Ascending aorta (tissue), 2 donors: ENCODE measurements at regions not wholly inside any gene's neighbourhood (a gene's known extent, or its start where the extent isn't known, plus 50 kb on each side); places are given as distances from the start of the nearest gene placed in this dataset.
"Not testable (repeated sequence)": the region's sequence is repeated elsewhere in the genome, so short reads cannot be mapped to it uniquely, and the experiment has no call there.

Experiments
- DNase-seq, 2 donors: peaks; one replicate each; pipeline ENCODE4 v3.0.0-alpha.2; 2019; ENCODE audit warnings: low spot score in 2 of 2
- H3K27ac ChIP-seq, 2 donors: fragments of 200-600 bp; sonication (generic); one replicate each; pipeline ENCODE4 v1.5.1; 2016 to 2017; ENCODE audit warnings: mild to moderate bottlenecking in 1 of 2
- H3K27me3 ChIP-seq: fragments of 200-600 bp; sonication (generic); one replicate; pipeline ENCODE4 v1.5.1; 2017
- H3K36me3 ChIP-seq, 2 donors: fragments of 200-600 bp; sonication (generic); one replicate each; pipeline ENCODE4 v1.5.1; 2016
- H3K4me1 ChIP-seq, 2 donors: fragments of 200-600 bp; sonication (generic); one replicate each; pipeline ENCODE4 v1.5.1; 2016 to 2017; ENCODE audit warnings: mild to moderate bottlenecking in 1 of 2
- H3K4me3 ChIP-seq, 2 donors: fragments of 200-600 bp; sonication (generic); one replicate each; pipeline ENCODE4 v1.5.1; 2016 to 2017; ENCODE audit warnings: mild to moderate bottlenecking in 1 of 2
- H3K9me3 ChIP-seq, 2 donors: fragments of 200-600 bp; sonication (generic); one replicate each; pipeline ENCODE4 v1.5.1; 2016
- intact Hi-C: fragments of 100-400 bp; cut with DNase I; formaldehyde crosslinking; loops from one replicate; pipeline ENCODE4 v1.15.1; 2023
- TF ChIP-seq, protein P1 (sequence below), 3 experiments: fragments of 200-600 bp in 2 of 3; fragments of 450-650 bp in 1 of 3; sonication (generic) in 2 of 3; IDR thresholded peaks; one replicate each; pipeline ENCODE4 v1.5.1; 2016 to 2019; ENCODE audit warnings: antibody characterized with exemption in 3 of 3, mild to moderate bottlenecking in 1 of 3, moderate library complexity in 1 of 3

DNA sequence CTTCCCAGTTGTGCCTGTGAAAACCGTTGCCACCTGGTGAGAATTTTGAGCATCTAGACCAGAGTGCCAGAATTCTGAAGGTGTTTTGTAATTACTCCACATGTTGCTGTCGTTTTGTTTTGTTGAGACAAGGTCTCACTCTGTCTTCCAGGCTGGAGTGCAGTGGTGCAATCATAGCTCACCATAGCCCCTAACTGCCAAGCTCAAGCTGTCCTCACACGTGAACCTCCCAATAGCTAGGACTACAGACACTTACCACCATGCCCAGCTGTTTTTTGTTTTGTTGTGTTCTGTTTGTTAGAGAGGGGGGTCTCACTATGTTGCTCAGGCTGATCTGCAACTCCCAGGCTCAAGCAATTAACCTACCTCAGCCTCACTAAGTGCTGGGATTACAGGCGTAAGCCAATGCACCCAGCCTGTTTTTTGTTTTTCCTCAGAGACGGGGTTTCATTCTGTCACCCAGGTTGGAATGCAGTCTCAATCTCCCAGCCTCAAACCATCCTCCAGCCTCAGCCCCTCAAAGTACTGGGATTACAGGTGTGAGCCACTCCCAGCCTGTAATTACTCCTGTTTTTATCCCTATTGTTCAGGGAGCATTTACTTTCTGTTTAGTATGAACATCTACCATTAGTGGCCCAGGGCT, 121.1 kb upstream of the DMRT1 start:
- H3K4me1 ChIP-seq = peaks cover 2 to 52% of the 10 kb centered on the region in 2 donors
- TF ChIP-seq, protein P1, sequence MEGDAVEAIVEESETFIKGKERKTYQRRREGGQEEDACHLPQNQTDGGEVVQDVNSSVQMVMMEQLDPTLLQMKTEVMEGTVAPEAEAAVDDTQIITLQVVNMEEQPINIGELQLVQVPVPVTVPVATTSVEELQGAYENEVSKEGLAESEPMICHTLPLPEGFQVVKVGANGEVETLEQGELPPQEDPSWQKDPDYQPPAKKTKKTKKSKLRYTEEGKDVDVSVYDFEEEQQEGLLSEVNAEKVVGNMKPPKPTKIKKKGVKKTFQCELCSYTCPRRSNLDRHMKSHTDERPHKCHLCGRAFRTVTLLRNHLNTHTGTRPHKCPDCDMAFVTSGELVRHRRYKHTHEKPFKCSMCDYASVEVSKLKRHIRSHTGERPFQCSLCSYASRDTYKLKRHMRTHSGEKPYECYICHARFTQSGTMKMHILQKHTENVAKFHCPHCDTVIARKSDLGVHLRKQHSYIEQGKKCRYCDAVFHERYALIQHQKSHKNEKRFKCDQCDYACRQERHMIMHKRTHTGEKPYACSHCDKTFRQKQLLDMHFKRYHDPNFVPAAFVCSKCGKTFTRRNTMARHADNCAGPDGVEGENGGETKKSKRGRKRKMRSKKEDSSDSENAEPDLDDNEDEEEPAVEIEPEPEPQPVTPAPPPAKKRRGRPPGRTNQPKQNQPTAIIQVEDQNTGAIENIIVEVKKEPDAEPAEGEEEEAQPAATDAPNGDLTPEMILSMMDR (IDR thresholded peaks at IDR 0.05) = no peak
- peak overlapping the region; percentile 91 to 95 for H3K27ac ChIP-seq
- intact Hi-C loops = no loop called here
- no peaks in the 10 kb centered on the region for H3K27me3 ChIP-seq
- no peaks in the 10 kb centered on the region for H3K9me3 ChIP-seq
- H3K4me3 ChIP-seq = peak overlapping the region; percentile 6 to 26
- peaks cover 0 to 9% of the 10 kb centered on the region in 2 donors for H3K36me3 ChIP-seq
- peak in 1 of 2 donors; percentile 50 for DNase-seq

DNA sequence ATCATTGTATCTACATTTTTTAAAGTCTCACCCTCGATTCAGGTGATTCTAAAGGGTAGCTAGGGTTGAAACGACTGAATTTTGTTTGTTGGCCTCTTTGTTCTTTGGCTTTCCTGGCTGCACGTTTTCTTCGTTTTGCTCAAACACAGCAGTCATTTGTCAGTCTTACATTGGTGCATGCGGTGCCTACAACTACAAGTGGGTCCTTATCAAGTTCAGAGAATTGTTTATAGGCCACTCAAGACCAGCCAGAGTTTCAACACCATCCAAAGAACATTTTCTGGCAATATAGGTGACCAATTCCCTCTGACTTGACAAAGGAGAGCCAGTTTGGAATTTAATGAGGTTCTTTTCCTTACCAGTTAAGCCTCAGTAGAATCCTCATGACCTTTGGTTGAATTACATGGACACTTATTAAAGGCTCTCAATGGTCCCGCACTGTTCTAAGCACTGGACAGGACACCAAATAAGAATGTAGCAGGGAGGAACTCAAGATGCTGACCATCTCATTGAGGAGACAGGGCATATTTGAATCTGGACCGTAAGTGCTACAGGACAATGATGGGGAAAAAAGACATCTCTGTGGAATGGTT, 119.0 kb upstream of the DMRT1 start:
- Histone ChIP-seq H3K36me3 (peaks cover 0 to 9% of the 10 kb centered on the region in 2 donors), H3K27ac (peak overlapping the region; percentile 91 to 95), H3K27me3 (no peaks in the 10 kb centered on the region), H3K4me3 (no peak overlapping the region), H3K4me1 (peaks cover 2 to 63% of the 10 kb centered on the region in 2 donors), H3K9me3 (no peaks in the 10 kb centered on the region)
- TF ChIP-seq, protein P1 (IDR thresholded peaks at IDR 0.05) = no peak
- intact Hi-C loops = no loop called here
- DNase-seq = peak in 1 of 2 donors; percentile 35

DNA sequence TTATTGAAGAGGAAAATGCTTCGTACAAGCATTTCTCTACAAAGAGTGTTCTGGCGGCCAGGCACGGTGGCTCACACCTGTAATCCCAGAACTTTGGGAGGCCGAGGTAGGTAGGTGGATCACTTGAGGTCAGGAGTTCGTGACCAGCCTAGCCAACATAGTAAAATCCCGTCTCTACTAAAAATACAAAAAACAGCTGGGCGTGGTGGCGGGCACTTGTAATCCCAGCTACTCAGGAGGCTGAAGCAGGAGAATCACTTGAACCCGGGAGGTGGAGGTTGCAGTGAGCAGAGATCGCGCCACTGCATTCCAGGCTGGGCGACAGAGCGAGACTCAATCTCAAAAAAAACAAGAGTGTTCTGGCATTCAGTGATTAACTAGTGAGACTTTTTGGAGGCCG, 117.0 kb upstream of the DMRT1 start:
- Histone ChIP-seq H3K4me3 (peak overlapping the region in 1 of 2 donors; percentile 30), H3K4me1 (peaks cover 2 to 59% of the 10 kb centered on the region in 2 donors), H3K27ac (peak overlapping the region; percentile 91 to 95)
- peak in 1 of 2 donors; percentile 54 for DNase-seq
- intact Hi-C loops, H3K9me3 ChIP-seq, H3K27me3 ChIP-seq, H3K36me3 ChIP-seq: not testable (repeated sequence)

DNA sequence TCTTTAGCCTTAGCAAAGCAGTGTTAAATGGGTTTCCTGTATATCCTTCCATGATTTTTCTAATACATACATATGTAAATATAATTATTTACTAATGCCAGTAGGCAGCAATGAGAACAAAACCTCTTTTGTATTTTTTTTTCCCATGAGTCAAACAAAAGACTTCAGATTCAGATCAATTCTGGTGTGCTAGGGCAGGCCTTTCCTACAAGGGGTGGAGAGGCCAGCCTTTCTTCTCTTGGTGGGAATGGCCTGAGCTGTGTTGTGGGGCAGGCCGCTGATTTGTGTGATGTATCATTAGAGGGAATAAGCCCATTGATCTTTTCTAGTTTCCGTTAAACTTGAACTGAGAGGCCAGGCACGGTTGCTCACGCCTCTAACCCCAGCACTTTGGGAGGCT, 115.5 kb upstream of the DMRT1 start:
- Histone ChIP-seq H3K27me3 (no peaks in the 10 kb centered on the region), H3K4me1 (peaks cover 6 to 60% of the 10 kb centered on the region in 2 donors), H3K27ac (peak overlapping the region; percentile 91 to 95), H3K36me3 (peaks cover 0 to 12% of the 10 kb centered on the region in 2 donors), H3K4me3 (no peak overlapping the region), H3K9me3 (no peaks in the 10 kb centered on the region)
- peak in 1 of 2 donors; percentile 48 for DNase-seq
- TF ChIP-seq, protein P1 (IDR thresholded peaks at IDR 0.05) = no peak
- intact Hi-C loops = no loop called here

DNA sequence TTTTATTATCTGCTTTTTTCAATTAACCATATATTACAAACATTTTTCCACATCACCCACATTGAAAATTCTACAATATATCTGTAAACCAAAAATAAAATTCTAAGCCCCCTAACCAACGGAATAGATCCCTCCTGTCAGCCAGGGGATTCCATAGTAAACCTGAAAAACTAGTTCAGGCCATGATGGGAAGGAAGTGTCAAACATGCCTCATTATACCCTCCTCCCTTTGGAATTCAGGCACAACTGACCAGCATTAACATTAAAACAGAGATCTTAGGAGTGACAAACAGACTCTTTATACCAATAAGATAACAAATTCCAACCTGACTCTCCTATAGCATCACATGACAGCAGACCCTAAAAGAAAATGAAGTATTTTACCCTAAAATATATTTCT, 113.7 kb upstream of the DMRT1 start:
- Histone ChIP-seq H3K27ac (peak overlapping the region; percentile 91 to 95), H3K4me1 (peaks cover 6 to 48% of the 10 kb centered on the region in 2 donors), H3K4me3 (no peak overlapping the region), H3K9me3 (no peaks in the 10 kb centered on the region), H3K27me3 (no peaks in the 10 kb centered on the region), H3K36me3 (peaks cover 12 to 20% of the 10 kb centered on the region in 2 donors)
- DNase-seq = no peak
- TF ChIP-seq, protein P1 (IDR thresholded peaks at IDR 0.05) = no peak
- intact Hi-C loops = no loop called here

DNA sequence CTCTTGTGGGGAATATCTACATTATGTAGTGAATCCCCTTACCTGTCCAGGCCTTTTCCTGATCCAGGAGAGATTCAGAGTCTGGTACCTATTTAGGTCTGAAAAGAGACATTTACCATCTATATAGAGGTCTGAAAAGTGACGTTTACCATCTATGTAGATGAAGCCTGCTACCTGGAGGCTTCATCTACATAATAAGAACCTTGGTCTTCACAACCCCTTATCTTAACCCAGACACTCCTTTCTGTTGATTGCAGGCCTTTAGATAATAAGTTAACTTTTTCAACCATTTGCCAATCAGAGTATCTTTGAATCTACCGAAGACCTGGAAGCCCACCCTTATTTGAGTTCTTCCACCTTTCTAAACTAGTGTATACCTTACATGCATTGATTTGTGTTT, 113.0 kb upstream of the DMRT1 start:
- TF ChIP-seq, protein P1 (IDR thresholded peaks at IDR 0.05) = no peak
- H3K9me3 ChIP-seq = no peaks in the 10 kb centered on the region
- H3K36me3 ChIP-seq = peaks cover 14 to 18% of the 10 kb centered on the region in 2 donors
- no peaks in the 10 kb centered on the region for H3K27me3 ChIP-seq
- intact Hi-C loops = no loop called here
- H3K4me3 ChIP-seq = no peak overlapping the region
- no peak for DNase-seq
- H3K27ac ChIP-seq = peak overlapping the region; percentile 91 to 95
- H3K4me1 ChIP-seq = peaks cover 7 to 48% of the 10 kb centered on the region in 2 donors
